Endothelial cell of umbilical vein (primary cell): ENCODE measurements at regions not wholly inside any gene's neighbourhood (a gene's known extent, or its start where the extent isn't known, plus 50 kb on each side); places are given as distances from the start of the nearest gene placed in this dataset.

Experiments used
- BruUV-seq: library from RNA; stranded (reverse); fragments of 400-500 nt; replicated peaks from 2 replicates; lab custom pipeline; 2021; lab: Mats Ljungman, UMichigan
- CTCF ChIA-PET: fragments of 300-600, 350-600 bp; sonication (Branson Sonifier 250); formaldehyde crosslinking; loops from one replicate; lab custom pipeline; 2021; ENCODE audit warnings: antibody characterized with exemption, inconsistent platforms; lab: Charles Lee
- POLR2A ChIA-PET: fragments of 300-600, 350-600 bp; sonication (Branson Sonifier 250); formaldehyde crosslinking; loops from one replicate; lab custom pipeline; 2021; ENCODE audit warnings: antibody characterized with exemption, inconsistent platforms; lab: Charles Lee
- DNase-seq: peaks from one replicate; pipeline ENCODE4 v3.0.0-alpha.2; 2011; ENCODE audit warnings: low read depth, low spot score
- FAIRE-seq: peaks from 2 replicates; lab custom pipeline; 2011; peaks lifted over from hg19 to GRCh38; lab: Jason Lieb, UNC
- H2AFZ ChIP-seq: 2 replicates; pipeline ENCODE4 v1.6.0; 2012; ENCODE audit warnings: low read depth, low read length, control low read depth, inconsistent platforms
- H3K27ac ChIP-seq: 2 replicates; pipeline ENCODE4 v1.5.1; 2011; ENCODE audit warnings: low read depth, mild to moderate bottlenecking, control low read depth, low read length, moderate library complexity; ENCODE audit not compliant: insufficient read depth
- H3K27me3 ChIP-seq, 2 experiments: 2 replicates each; pipeline versions ENCODE4 v1.6.0 to v1.6.1; 2011; ENCODE audit warnings: low read length in 2 of 2, mixed read lengths in 1 of 2; ENCODE audit not compliant: control insufficient read depth in 2 of 2, insufficient read depth in 2 of 2
- H3K36me3 ChIP-seq, 2 experiments: 2 replicates in 1 of 2; 3 replicates in 1 of 2; pipeline ENCODE4 v1.5.1; 2011; ENCODE audit warnings: low read length in 2 of 2, mild to moderate bottlenecking in 1 of 2, moderate library complexity in 1 of 2; ENCODE audit not compliant: control insufficient read depth in 2 of 2, insufficient read depth in 2 of 2; ENCODE audit errors: extremely low read depth in 1 of 2
- H3K4me1 ChIP-seq: 3 replicates; pipeline ENCODE4 v1.5.1; 2011; ENCODE audit warnings: mild to moderate bottlenecking, low read length; ENCODE audit not compliant: control insufficient read depth, insufficient read depth; ENCODE audit errors: extremely low read depth
- H3K4me2 ChIP-seq: 2 replicates; pipeline ENCODE4 v1.6.1; 2011; ENCODE audit warnings: low read length, control low read depth, mixed read lengths; ENCODE audit not compliant: insufficient read depth
- H3K4me3 ChIP-seq, 3 experiments: fragments of 200-600 bp in 1 of 3; sonication (generic), shearing (Covaris generic) in 1 of 3; replicated peaks in 1 of 3; 2 replicates each; pipeline ENCODE4 v1.5.1; 2011 to 2016; ENCODE audit warnings: control low read depth in 3 of 3, low read length in 3 of 3, mild to moderate bottlenecking in 2 of 3, inconsistent platforms in 1 of 3, low read depth in 1 of 3, moderate library complexity in 1 of 3; ENCODE audit not compliant: insufficient read depth in 1 of 3
- H3K79me2 ChIP-seq: 2 replicates; pipeline ENCODE4 v1.6.0; 2012; ENCODE audit warnings: low read length, inconsistent platforms; ENCODE audit not compliant: control insufficient read depth, insufficient read depth
- H3K9ac ChIP-seq: replicated peaks from 2 replicates; pipeline ENCODE3; 2011; ENCODE audit warnings: low read length, control low read depth; ENCODE audit not compliant: insufficient read depth; ENCODE audit errors: extremely low read depth
- H3K9me1 ChIP-seq: replicated peaks from 3 replicates; pipeline ENCODE4 v1.6.0; 2011; ENCODE audit warnings: mild to moderate bottlenecking, low read length; ENCODE audit not compliant: control insufficient read depth, insufficient read depth; ENCODE audit errors: extremely low read depth
- H3K9me3 ChIP-seq: replicated peaks from 2 replicates; pipeline ENCODE4 v1.5.1; 2012; ENCODE audit warnings: low read length, inconsistent platforms; ENCODE audit not compliant: control insufficient read depth, insufficient read depth
- H4K20me1 ChIP-seq: replicated peaks from 2 replicates; pipeline ENCODE3; 2011; ENCODE audit warnings: mild to moderate bottlenecking, low read length; ENCODE audit not compliant: control insufficient read depth, insufficient read depth; ENCODE audit errors: extremely low read depth
- EZH2 ChIP-seq: IDR thresholded peaks from 2 replicates; pipeline ENCODE4 v1.6.1; 2012; ENCODE audit warnings: borderline replicate concordance, low read depth, mild to moderate bottlenecking, moderate library complexity, low read length, inconsistent platforms; ENCODE audit not compliant: severe bottlenecking
- FOS ChIP-seq: IDR thresholded peaks from 2 replicates; pipeline ENCODE4 v1.6.1; 2011; ENCODE audit warnings: mild to moderate bottlenecking, low read length, moderate library complexity, borderline replicate concordance; ENCODE audit not compliant: insufficient read depth
- GATA2 ChIP-seq: IDR thresholded peaks from 2 replicates; pipeline ENCODE4 v1.7.0; 2011; ENCODE audit warnings: low read depth, mild to moderate bottlenecking, moderate library complexity, mixed read lengths, low read length; ENCODE audit not compliant: insufficient read length, insufficient read depth
- JUN ChIP-seq: IDR thresholded peaks from 2 replicates; pipeline ENCODE4 v1.6.1; 2011; ENCODE audit warnings: borderline replicate concordance, low read depth; ENCODE audit not compliant: insufficient read length, insufficient read depth
- MYC ChIP-seq: IDR thresholded peaks from one replicate; pipeline ENCODE4 v1.6.1; 2011; ENCODE audit warnings: mild to moderate bottlenecking, low read depth, low read length
- POLR2A ChIP-seq: IDR thresholded peaks from 2 replicates; pipeline ENCODE4 v1.6.1; 2012; ENCODE audit warnings: low read depth, mild to moderate bottlenecking, control low read depth, low read length
- POLR2AphosphoS5 ChIP-seq: IDR thresholded peaks from 2 replicates; pipeline ENCODE4 v1.6.1; 2012; ENCODE audit warnings: low read depth, mild to moderate bottlenecking, control low read depth, low read length, moderate library complexity; ENCODE audit not compliant: insufficient read depth
- dilution Hi-C: fragments of 300-500 bp; cut with MboI; formaldehyde crosslinking; loops from one replicate; pipeline ENCODE4 v1.15.0; 2019; ENCODE audit warnings: low sequenced_read_pairs; ENCODE audit not compliant: extremely low pct_ligation_motif_present
- intact Hi-C: fragments of 100-400 bp; cut with micrococcal nuclease; formaldehyde crosslinking; loops from one replicate; pipeline ENCODE4 v1.10.0; 2022
- TF ChIP-seq, protein P1 (sequence below): IDR thresholded peaks from 2 replicates; pipeline ENCODE4 v1.6.1; 2011; ENCODE audit not compliant: insufficient read depth, insufficient read length
- TF ChIP-seq, protein P2 (sequence below), 2 donors: IDR thresholded peaks; 1 replicate in 1 of 2; 2 replicates in 1 of 2; pipeline ENCODE4 v1.5.1; 2011; ENCODE audit warnings: low read length in 2 of 2, mild to moderate bottlenecking in 2 of 2, moderate library complexity in 2 of 2, control low read depth in 1 of 2, inconsistent platforms in 1 of 2, low read depth in 1 of 2; ENCODE audit not compliant: insufficient read depth in 1 of 2; ENCODE audit errors: extremely low read depth in 1 of 2

GRCh38 chr11:110972106-110972505 is 259.9 kb upstream of the ARHGAP20 start:
- Histone ChIP-seq H3K36me3 (no peaks in the 10 kb centered on the region), H3K4me1 (no peaks in the 10 kb centered on the region), H4K20me1 (no peaks in the 10 kb centered on the region), H3K4me3 (no peak overlapping the region), H3K9me1 (no peaks in the 10 kb centered on the region), H3K79me2 (no peaks in the 10 kb centered on the region), H3K27ac (no peak overlapping the region), H3K27me3 (no peaks in the 10 kb centered on the region), H3K4me2 (no peak overlapping the region), H2AFZ (no peak overlapping the region), H3K9ac (no peak overlapping the region), H3K9me3 (no peaks in the 10 kb centered on the region)
- CTCF ChIA-PET: no interaction called here
- intact Hi-C loops (loop anchor here (5.0 kb wide), 1 partner anchor 260 kb away; the partner anchor contains the start of gene ARHGAP20), dilution Hi-C loops (no loop called here)
- FAIRE-seq (no peak), DNase-seq (no peak)
- TF ChIP-seq GATA2 (no peak), MYC (no peak), JUN (no peak), POLR2AphosphoS5 (no peak), POLR2A (no peak)
- TF ChIP-seq, protein P1, sequence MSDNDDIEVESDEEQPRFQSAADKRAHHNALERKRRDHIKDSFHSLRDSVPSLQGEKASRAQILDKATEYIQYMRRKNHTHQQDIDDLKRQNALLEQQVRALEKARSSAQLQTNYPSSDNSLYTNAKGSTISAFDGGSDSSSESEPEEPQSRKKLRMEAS: no peak
- BruUV-seq: no TSS peak
- POLR2A ChIA-PET: no interaction called here

DNA sequence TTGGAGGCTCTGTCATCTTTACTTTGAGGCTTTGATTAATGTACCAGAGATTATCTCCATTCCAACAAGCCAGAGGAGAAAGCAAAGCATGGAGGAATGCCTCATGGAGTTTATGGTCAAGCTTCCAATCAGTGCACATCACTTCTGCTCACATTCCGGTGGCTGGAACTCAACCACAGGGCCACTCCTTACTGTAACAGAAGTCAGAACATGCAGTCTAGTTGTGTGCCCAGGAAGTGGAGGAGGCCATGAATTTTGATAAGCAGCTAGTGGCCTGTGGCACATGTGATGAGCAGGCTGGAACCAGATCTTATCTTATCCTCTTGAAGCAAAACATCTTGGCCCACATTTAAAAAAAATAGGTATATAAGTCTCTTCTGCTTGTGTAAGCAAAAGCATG is 258.9 kb upstream of the ARHGAP20 start:
- dilution Hi-C loops: no loop called here

More for the DNA sequence above, 258.9 kb upstream of the ARHGAP20 start:
- no TSS peak for BruUV-seq
- Histone ChIP-seq H3K27me3 (no peaks in the 10 kb centered on the region), H3K4me1 (no peaks in the 10 kb centered on the region), H3K4me3 (no peak overlapping the region), H3K79me2 (no peaks in the 10 kb centered on the region), H3K27ac (no peak overlapping the region), H4K20me1 (no peaks in the 10 kb centered on the region), H3K9me3 (no peaks in the 10 kb centered on the region), H3K4me2 (no peak overlapping the region), H2AFZ (no peak overlapping the region), H3K36me3 (no peaks in the 10 kb centered on the region), H3K9me1 (no peaks in the 10 kb centered on the region), H3K9ac (no peak overlapping the region)
- FAIRE-seq (no peak), DNase-seq (no peak)
- intact Hi-C loops: loop anchor here (5.0 kb wide), 1 partner anchor 259 kb away; the partner anchor contains the start of gene ARHGAP20
- ChIA-PET POLR2A (no interaction called here), CTCF (interaction anchor here (1.2 kb wide), 1 partner anchor 12 kb away, joined by 5 read pairs; no protein-coding TSS in a partner anchor)
- TF ChIP-seq GATA2 (no peak), MYC (no peak), POLR2AphosphoS5 (no peak), POLR2A (no peak), JUN (no peak), EZH2 (no peak), FOS (no peak)
- TF ChIP-seq, protein P2, sequence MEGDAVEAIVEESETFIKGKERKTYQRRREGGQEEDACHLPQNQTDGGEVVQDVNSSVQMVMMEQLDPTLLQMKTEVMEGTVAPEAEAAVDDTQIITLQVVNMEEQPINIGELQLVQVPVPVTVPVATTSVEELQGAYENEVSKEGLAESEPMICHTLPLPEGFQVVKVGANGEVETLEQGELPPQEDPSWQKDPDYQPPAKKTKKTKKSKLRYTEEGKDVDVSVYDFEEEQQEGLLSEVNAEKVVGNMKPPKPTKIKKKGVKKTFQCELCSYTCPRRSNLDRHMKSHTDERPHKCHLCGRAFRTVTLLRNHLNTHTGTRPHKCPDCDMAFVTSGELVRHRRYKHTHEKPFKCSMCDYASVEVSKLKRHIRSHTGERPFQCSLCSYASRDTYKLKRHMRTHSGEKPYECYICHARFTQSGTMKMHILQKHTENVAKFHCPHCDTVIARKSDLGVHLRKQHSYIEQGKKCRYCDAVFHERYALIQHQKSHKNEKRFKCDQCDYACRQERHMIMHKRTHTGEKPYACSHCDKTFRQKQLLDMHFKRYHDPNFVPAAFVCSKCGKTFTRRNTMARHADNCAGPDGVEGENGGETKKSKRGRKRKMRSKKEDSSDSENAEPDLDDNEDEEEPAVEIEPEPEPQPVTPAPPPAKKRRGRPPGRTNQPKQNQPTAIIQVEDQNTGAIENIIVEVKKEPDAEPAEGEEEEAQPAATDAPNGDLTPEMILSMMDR (IDR thresholded peaks at IDR 0.05; ENCODE audit: extremely low read depth in 1 of 2, insufficient read depth in 1 of 2, low read depth in 1 of 2, low read length in 2 of 2): no peak
- TF ChIP-seq, protein P1: no peak
